Ishikawa (cell line): ENCODE measurements at regions not wholly inside any gene's neighbourhood (a gene's known extent, or its start where the extent isn't known, plus 50 kb on each side); places are given as distances from the start of the nearest gene placed in this dataset.

ENCODE experiments used
- CEBPB ChIP-seq: IDR thresholded peaks from 2 replicates; pipeline ENCODE4 v1.6.1; 2012
- CREB1 ChIP-seq: IDR thresholded peaks from 2 replicates; pipeline ENCODE4 v1.6.1; 2012; ENCODE audit warnings: low read depth
- EGR1 ChIP-seq: IDR thresholded peaks from 2 replicates; pipeline ENCODE4 v1.6.1; 2012
- EP300 ChIP-seq: IDR thresholded peaks from 2 replicates; pipeline ENCODE4 v1.6.1; 2012; ENCODE audit warnings: borderline replicate concordance
- MAX ChIP-seq: IDR thresholded peaks from 2 replicates; pipeline ENCODE4 v1.6.1; 2012
- REST ChIP-seq: IDR thresholded peaks from 2 replicates; pipeline ENCODE4 v1.6.1; 2012; ENCODE audit warnings: low read depth, mild to moderate bottlenecking
- USF1 ChIP-seq: IDR thresholded peaks from 2 replicates; pipeline ENCODE4 v1.6.1; 2012
- YY1 ChIP-seq: IDR thresholded peaks from 2 replicates; pipeline ENCODE4 v1.6.1; 2012; ENCODE audit warnings: low read depth
- ZBTB7A ChIP-seq: IDR thresholded peaks from 2 replicates; pipeline ENCODE4 v1.6.1; 2012; ENCODE audit warnings: low read depth

- TF ChIP-seq CREB1 = no peak
- no peak for TF ChIP-seq USF1
- TF ChIP-seq YY1 = no peak
- TF ChIP-seq REST = no peak
- TF ChIP-seq ZBTB7A = no peak
- TF ChIP-seq CEBPB = no peak
- no peak for TF ChIP-seq EP300
- no peak for TF ChIP-seq MAX
- no peak for TF ChIP-seq EGR1
These were observed 370.8 kb upstream of the RIOK2 start for GRCh38 chr5:97553604-97554452.
